Fibroblast of pulmonary artery (primary cell): ENCODE measurements at regions not wholly inside any gene's neighbourhood (a gene's known extent, or its start where the extent isn't known, plus 50 kb on each side); places are given as distances from the start of the nearest gene placed in this dataset.
A peak's percentile ranks its signal among the peaks of the same experiment; 100 is the strongest.

Source experiments
- DNase-seq: peaks from one replicate; pipeline ENCODE4 v3.0.0-alpha.2; 2010; ENCODE audit warnings: low read depth
- H3K4me3 ChIP-seq: replicated peaks from 2 replicates; pipeline ENCODE4 v1.5.1; 2011; ENCODE audit warnings: low read depth, mild to moderate bottlenecking, control low read depth, low read length, moderate library complexity
- CTCF ChIP-seq: IDR thresholded peaks from 2 replicates; pipeline ENCODE4 v1.5.1; 2011; ENCODE audit warnings: mild to moderate bottlenecking, control low read depth, low read length, inconsistent platforms; ENCODE audit errors: missing control alignments

GRCh38 chr16:72357910-72358309 is 186.0 kb upstream of the PMFBP1 start:
- DNase-seq, result peak; percentile 52
- H3K4me3 ChIP-seq, result no peak overlapping the region
- no peak for TF ChIP-seq CTCF

GRCh38 chr16:72355561-72355960 is 183.6 kb upstream of the PMFBP1 start:
- no peak overlapping the region for H3K4me3 ChIP-seq
- TF ChIP-seq CTCF, result no peak
- DNase-seq, result peak; percentile 70

GRCh38 chr16:72349719-72350118 is 177.8 kb upstream of the PMFBP1 start:
- DNase-seq, result no peak
- H3K4me3 ChIP-seq, result no peak overlapping the region
- TF ChIP-seq CTCF, result no peak

- DNase-seq, result no peak
- no peak overlapping the region for H3K4me3 ChIP-seq
- no peak for TF ChIP-seq CTCF
These were observed 161.0 kb upstream of the PMFBP1 start for GRCh38 chr16:72332926-72333325.

- no peak for DNase-seq
- TF ChIP-seq CTCF, result no peak
These were observed 152.6 kb upstream of the PMFBP1 start for GRCh38 chr16:72324578-72324977.

GRCh38 chr16:72317446-72317845 is 145.5 kb upstream of the PMFBP1 start:
- H3K4me3 ChIP-seq, result no peak overlapping the region
- no peak for TF ChIP-seq CTCF
- DNase-seq, result peak; percentile 71

More at GRCh38 chr16:72324578-72324977, 152.6 kb upstream of the PMFBP1 start:
- H3K4me3 ChIP-seq, result no peak overlapping the region

- no peak for DNase-seq
- no peak for TF ChIP-seq CTCF
- no peak overlapping the region for H3K4me3 ChIP-seq
These were observed 141.9 kb upstream of the PMFBP1 start for GRCh38 chr16:72313903-72314302.
